HUDEP-2 (cell line): ENCODE measurements at regions not wholly inside any gene's neighbourhood (a gene's known extent, or its start where the extent isn't known, plus 50 kb on each side); places are given as distances from the start of the nearest gene placed in this dataset.

ENCODE experiments used
- DNase-seq, 76 experiments: peaks; one replicate each; lab custom pipeline; 2025; ENCODE audit not compliant: unreplicated experiment in 76 of 76; lab: John Stamatoyannopoulos, UW

- DNase-seq: peak in 59 of 76 experiments; percentile 8 to 81 (median 47)
Observed at GRCh38 chr6:166106076-166106686, 61.5 kb downstream of the TBXT start.

GRCh38 chr6:166105341-166106075 is 62.1 kb downstream of the TBXT start:
- no peak for DNase-seq

- DNase-seq: no peak
Observed at GRCh38 chr6:166104872-166105271, 62.8 kb downstream of the TBXT start.

GRCh38 chr6:166104107-166104506 is 63.5 kb downstream of the TBXT start:
- no peak for DNase-seq

- no peak for DNase-seq
Observed at GRCh38 chr6:166101819-166102419, 65.7 kb downstream of the TBXT start.

- peak in 35 of 76 experiments; percentile 6 to 55 (median 23) for DNase-seq
Observed at GRCh38 chr6:166097914-166098522, 69.6 kb downstream of the TBXT start.

GRCh38 chr6:166087852-166088251 is 79.8 kb downstream of the TBXT start:
- no peak for DNase-seq

GRCh38 chr6:166087246-166087645 is 80.4 kb downstream of the TBXT start:
- DNase-seq: no peak

GRCh38 chr6:166085500-166085899 is 82.2 kb downstream of the TBXT start:
- no peak for DNase-seq

GRCh38 chr6:166084951-166085350 is 82.7 kb downstream of the TBXT start:
- no peak for DNase-seq

GRCh38 chr6:166079841-166080240 is 87.8 kb downstream of the TBXT start:
- no peak for DNase-seq

- no peak for DNase-seq
Observed at GRCh38 chr6:166078294-166078693, 89.4 kb downstream of the TBXT start.

GRCh38 chr6:166076625-166077024 is 91.0 kb downstream of the TBXT start:
- peak in 4 of 76 experiments; percentile 3 to 15 (median 10) for DNase-seq

- DNase-seq: no peak
Observed at GRCh38 chr6:166075925-166076324, 91.7 kb downstream of the TBXT start.

- no peak for DNase-seq
Observed at GRCh38 chr6:166075186-166075585, 92.5 kb downstream of the TBXT start.

GRCh38 chr6:166073082-166073481 is 94.6 kb downstream of the TBXT start:
- DNase-seq: no peak

- DNase-seq: no peak
Observed at GRCh38 chr6:166068768-166069167, 98.9 kb downstream of the TBXT start.

- no peak for DNase-seq
Observed at GRCh38 chr6:166058064-166058739, 109.4 kb downstream of the TBXT start.

- DNase-seq: no peak
Observed at GRCh38 chr6:166057431-166057830, 110.2 kb downstream of the TBXT start.

- no peak for DNase-seq
Observed at GRCh38 chr6:166056637-166057036, 111.0 kb downstream of the TBXT start.

- no peak for DNase-seq
Observed at GRCh38 chr6:166055801-166056200, 111.8 kb downstream of the TBXT start.
